GM12878 (cell line): ENCODE measurements at regions not wholly inside any gene's neighbourhood (a gene's known extent, or its start where the extent isn't known, plus 50 kb on each side); places are given as distances from the start of the nearest gene placed in this dataset.

Experiments
- ATAC-seq: fragments of 200-7000 bp; cut with Tn5 transposase; 3 replicates; pipeline ENCODE4 v1.9.1; 2020; ENCODE audit warnings: mild to moderate bottlenecking, moderate library complexity
- BruUV-seq: library from RNA; stranded (reverse); fragments of 400-500 nt; replicated peaks from 2 replicates; lab custom pipeline; 2021; lab: Mats Ljungman, UMichigan
- CTCF ChIA-PET: fragments of 300-600 bp; sonication (Branson Sonifier 250); formaldehyde crosslinking; extraction: SDS; loops from one replicate; lab custom pipeline; 2021; ENCODE audit warnings: inconsistent platforms; lab: Yijun Ruan, JAX
- POLR2A ChIA-PET: fragments of 350-600 bp; formaldehyde crosslinking; extraction: SDS; loops from one replicate; lab custom pipeline; 2021; ENCODE audit warnings: inconsistent platforms; lab: Charles Lee
- RAD21 ChIA-PET: fragments of 300-600 bp; sonication (Branson Sonifier 250); formaldehyde crosslinking; loops from one replicate; lab custom pipeline; 2023; ENCODE audit warnings: antibody characterized with exemption; ENCODE audit not compliant: unreplicated experiment; lab: Charles Lee
- SMC1A ChIA-PET: fragments of 300-600 bp; sonication (Branson Sonifier 250); formaldehyde crosslinking; loops from one replicate; lab custom pipeline; 2023; ENCODE audit not compliant: unreplicated experiment, uncharacterized antibody; lab: Charles Lee
- DNase-seq: peaks from one replicate; pipeline ENCODE4 v3.0.0-alpha.2; 2011; ENCODE audit warnings: low read depth, low spot score
- FAIRE-seq: peaks from 3 replicates; lab custom pipeline; 2011; peaks lifted over from hg19 to GRCh38; lab: Jason Lieb, UNC
- H2AFZ ChIP-seq: 2 replicates; pipeline ENCODE4 v1.6.0; 2011; ENCODE audit warnings: low read depth, low read length, control low read depth; ENCODE audit not compliant: control insufficient read depth
- H3K27ac ChIP-seq: 2 replicates; pipeline ENCODE4 v1.5.1; 2011; ENCODE audit warnings: control low read depth; ENCODE audit not compliant: control insufficient read depth, insufficient read depth
- H3K27me3 ChIP-seq, 2 experiments: replicated peaks in 1 of 2; 2 replicates each; pipeline versions ENCODE4 v1.6.0 to v1.6.1; 2011; ENCODE audit warnings: low read length in 1 of 2; ENCODE audit not compliant: control insufficient read depth in 2 of 2, insufficient read depth in 2 of 2
- H3K36me3 ChIP-seq, 2 experiments: 2 replicates each; pipeline ENCODE4 v1.5.1; 2011; ENCODE audit warnings: low read length in 1 of 2; ENCODE audit not compliant: control insufficient read depth in 2 of 2, insufficient read depth in 2 of 2
- H3K4me1 ChIP-seq: 2 replicates; pipeline ENCODE4 v1.6.1; 2011; ENCODE audit warnings: mild to moderate bottlenecking, low read length, moderate library complexity, mixed read lengths; ENCODE audit not compliant: control insufficient read depth, insufficient read depth
- H3K4me2 ChIP-seq: 2 replicates; pipeline ENCODE4 v1.6.0; 2011; ENCODE audit warnings: control low read depth; ENCODE audit not compliant: control insufficient read depth, insufficient read depth
- H3K4me3 ChIP-seq: fragments of 200-600 bp; sonication (generic); 2 replicates; pipeline ENCODE4 v1.5.1; 2016
- H3K79me2 ChIP-seq: 2 replicates; pipeline ENCODE4 v1.6.0; 2011; ENCODE audit warnings: low read length; ENCODE audit not compliant: control insufficient read depth, insufficient read depth
- H3K9ac ChIP-seq: 2 replicates; pipeline ENCODE4 v1.8.0; 2011; ENCODE audit warnings: low read length, control low read depth, mixed read lengths; ENCODE audit not compliant: control insufficient read depth, insufficient read depth
- H3K9me3 ChIP-seq: replicated peaks from 3 replicates; pipeline ENCODE4 v1.5.1; 2011; ENCODE audit warnings: mild to moderate bottlenecking, low read length; ENCODE audit not compliant: control insufficient read depth, insufficient read depth
- H4K20me1 ChIP-seq: 2 replicates; pipeline ENCODE4 v1.6.0; 2011; ENCODE audit not compliant: control insufficient read depth, insufficient read depth
- ATF7 ChIP-seq: fragments of 450-650 bp; IDR thresholded peaks from 2 replicates; pipeline ENCODE4 v1.6.1; 2016; ENCODE audit warnings: low read depth, mild to moderate bottlenecking
- BMI1 ChIP-seq: fragments of 450-650 bp; IDR thresholded peaks from 2 replicates; pipeline ENCODE4 v1.6.1; 2016; ENCODE audit warnings: mild to moderate bottlenecking, moderate library complexity, borderline replicate concordance
- BRCA1 ChIP-seq: IDR thresholded peaks from 2 replicates; pipeline ENCODE4 v1.6.1; 2011; ENCODE audit warnings: low read depth, low read length, improper control_type of control experiment
- CEBPB ChIP-seq, 2 experiments: fragments of 150-350 bp in 1 of 2; IDR thresholded peaks; 2 replicates each; pipeline ENCODE4 v1.6.1; 2012 to 2014; ENCODE audit warnings: low read depth in 2 of 2, low read length in 2 of 2, borderline replicate concordance in 1 of 2, inconsistent platforms in 1 of 2
- HCFC1 ChIP-seq: fragments of 150-350 bp; IDR thresholded peaks from 2 replicates; pipeline ENCODE4 v1.6.1; 2014; ENCODE audit warnings: low read length
- IKZF1 ChIP-seq: fragments of 450-650 bp; conservative IDR thresholded peaks from 2 replicates; pipeline ENCODE4 v1.6.1; 2017; ENCODE audit warnings: antibody characterized with exemption, mild to moderate bottlenecking
- JUNB ChIP-seq: IDR thresholded peaks from 2 replicates; pipeline ENCODE4 v1.6.1; 2016; ENCODE audit warnings: antibody characterized with exemption, mild to moderate bottlenecking
- MTA3 ChIP-seq: IDR thresholded peaks from 2 replicates; pipeline ENCODE4 v1.6.1; 2012; ENCODE audit warnings: low read length, inconsistent platforms, borderline replicate concordance
- MYC ChIP-seq: IDR thresholded peaks from 2 replicates; pipeline ENCODE4 v1.6.1; 2011; ENCODE audit warnings: mild to moderate bottlenecking, low read length, moderate library complexity, inconsistent platforms; ENCODE audit not compliant: insufficient read depth, insufficient replicate concordance, insufficient read length, severe bottlenecking
- NFYA ChIP-seq: IDR thresholded peaks from 2 replicates; pipeline ENCODE4 v1.6.1; 2011; ENCODE audit warnings: low read depth, mild to moderate bottlenecking, low read length, improper control_type of control experiment, borderline replicate concordance
- PKNOX1 ChIP-seq: fragments of 450-650 bp; IDR thresholded peaks from 2 replicates; pipeline ENCODE4 v1.6.1; 2016; ENCODE audit warnings: mild to moderate bottlenecking
- WGBS: methylation state at CpG from one replicate; pipeline ENCODE4 v1.1.6; 2016; ENCODE audit warnings: low lambda C conversion rate; ENCODE audit not compliant: insufficient replicate concordance, insufficient coverage; ENCODE audit errors: missing lambda C conversion rate; 5-methylcytosine and 5-hydroxymethylcytosine counted together
- in situ Hi-C: fragments of 300-500 bp; cut with MboI; formaldehyde crosslinking; loops from 9 replicates; pipeline ENCODE4 v1.14.3; 2018; ENCODE audit warnings: mixed read lengths
- intact Hi-C: fragments of 100-400 bp; cut with micrococcal nuclease; formaldehyde crosslinking; loops from one replicate; pipeline ENCODE4 v1.14.2; 2022; ENCODE audit not compliant: unreplicated experiment
- TF ChIP-seq, protein P1 (sequence below): IDR thresholded peaks from 2 replicates; pipeline ENCODE4 v1.6.1; 2011; ENCODE audit warnings: borderline replicate concordance, low read depth, mild to moderate bottlenecking, moderate library complexity, mixed read lengths, low read length; ENCODE audit not compliant: insufficient read depth; ENCODE audit errors: extremely low read length
- TF ChIP-seq, protein P2 (sequence below): IDR thresholded peaks from 2 replicates; pipeline ENCODE4 v1.6.1; 2012; ENCODE audit warnings: low read length, inconsistent platforms
- TF ChIP-seq, protein P3 (sequence below): IDR thresholded peaks from 2 replicates; pipeline ENCODE4 v1.6.1; 2011; ENCODE audit warnings: mild to moderate bottlenecking, low read depth, low read length, moderate library complexity; ENCODE audit not compliant: insufficient replicate concordance
- TF ChIP-seq, protein P4 (sequence below): fragments of 450-650 bp; IDR thresholded peaks from 2 replicates; pipeline ENCODE4 v1.6.1; 2018; ENCODE audit warnings: borderline replicate concordance, mild to moderate bottlenecking; ENCODE audit not compliant: partially characterized antibody

GRCh38 chr11:92409355-92409754, 184.7 kb downstream of the FAT3 start (continued):
- TF ChIP-seq BRCA1: no peak
- TF ChIP-seq, all 136 proteins: peak for 0

- intact Hi-C loops (no loop called here), in situ Hi-C loops (no loop called here)
- WGBS: 93% methylated on average over 3 of the region's 3 CpGs
- H4K20me1 ChIP-seq: no peaks in the 10 kb centered on the region
- no peaks in the 10 kb centered on the region for H3K27me3 ChIP-seq
- ATAC-seq: no peak
- ChIA-PET CTCF (no interaction called here), RAD21 (no interaction called here), SMC1A (interaction anchor here (1.1 kb wide), 1 partner anchor 11 kb away, joined by 4 read pairs; no protein-coding TSS in a partner anchor), POLR2A (no interaction called here)
- H3K9ac ChIP-seq: no peak overlapping the region
- no peak overlapping the region for H3K4me2 ChIP-seq
- no peaks in the 10 kb centered on the region for H3K79me2 ChIP-seq
- no peaks in the 10 kb centered on the region for H3K9me3 ChIP-seq
- H3K27ac ChIP-seq: no peak overlapping the region
- no TSS peak for BruUV-seq
- no peak for DNase-seq
- no peak overlapping the region for H3K4me3 ChIP-seq
- H2AFZ ChIP-seq: no peak overlapping the region
- FAIRE-seq: no peak
- no peaks in the 10 kb centered on the region for H3K4me1 ChIP-seq
- H3K36me3 ChIP-seq: no peaks in the 10 kb centered on the region
- TF ChIP-seq BRCA1 (no peak), IKZF1 (no peak), CEBPB (IDR thresholded peaks at IDR 0.05; ENCODE audit: borderline replicate concordance in 1 of 2, low read depth in 2 of 2, low read length in 2 of 2) (no peak), MTA3 (no peak), HCFC1 (no peak), NFYA (no peak), JUNB (no peak), MYC (no peak), PKNOX1 (no peak), ATF7 (no peak), BMI1 (no peak)
- TF ChIP-seq, protein P1, sequence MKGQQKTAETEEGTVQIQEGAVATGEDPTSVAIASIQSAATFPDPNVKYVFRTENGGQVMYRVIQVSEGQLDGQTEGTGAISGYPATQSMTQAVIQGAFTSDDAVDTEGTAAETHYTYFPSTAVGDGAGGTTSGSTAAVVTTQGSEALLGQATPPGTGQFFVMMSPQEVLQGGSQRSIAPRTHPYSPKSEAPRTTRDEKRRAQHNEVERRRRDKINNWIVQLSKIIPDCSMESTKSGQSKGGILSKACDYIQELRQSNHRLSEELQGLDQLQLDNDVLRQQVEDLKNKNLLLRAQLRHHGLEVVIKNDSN: no peak
- TF ChIP-seq, protein P2, sequence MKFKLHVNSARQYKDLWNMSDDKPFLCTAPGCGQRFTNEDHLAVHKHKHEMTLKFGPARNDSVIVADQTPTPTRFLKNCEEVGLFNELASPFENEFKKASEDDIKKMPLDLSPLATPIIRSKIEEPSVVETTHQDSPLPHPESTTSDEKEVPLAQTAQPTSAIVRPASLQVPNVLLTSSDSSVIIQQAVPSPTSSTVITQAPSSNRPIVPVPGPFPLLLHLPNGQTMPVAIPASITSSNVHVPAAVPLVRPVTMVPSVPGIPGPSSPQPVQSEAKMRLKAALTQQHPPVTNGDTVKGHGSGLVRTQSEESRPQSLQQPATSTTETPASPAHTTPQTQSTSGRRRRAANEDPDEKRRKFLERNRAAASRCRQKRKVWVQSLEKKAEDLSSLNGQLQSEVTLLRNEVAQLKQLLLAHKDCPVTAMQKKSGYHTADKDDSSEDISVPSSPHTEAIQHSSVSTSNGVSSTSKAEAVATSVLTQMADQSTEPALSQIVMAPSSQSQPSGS: no peak
- TF ChIP-seq, protein P3, sequence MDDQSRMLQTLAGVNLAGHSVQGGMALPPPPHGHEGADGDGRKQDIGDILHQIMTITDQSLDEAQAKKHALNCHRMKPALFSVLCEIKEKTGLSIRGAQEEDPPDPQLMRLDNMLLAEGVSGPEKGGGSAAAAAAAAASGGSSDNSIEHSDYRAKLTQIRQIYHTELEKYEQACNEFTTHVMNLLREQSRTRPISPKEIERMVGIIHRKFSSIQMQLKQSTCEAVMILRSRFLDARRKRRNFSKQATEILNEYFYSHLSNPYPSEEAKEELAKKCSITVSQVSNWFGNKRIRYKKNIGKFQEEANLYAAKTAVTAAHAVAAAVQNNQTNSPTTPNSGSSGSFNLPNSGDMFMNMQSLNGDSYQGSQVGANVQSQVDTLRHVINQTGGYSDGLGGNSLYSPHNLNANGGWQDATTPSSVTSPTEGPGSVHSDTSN: no peak
- TF ChIP-seq, protein P4, sequence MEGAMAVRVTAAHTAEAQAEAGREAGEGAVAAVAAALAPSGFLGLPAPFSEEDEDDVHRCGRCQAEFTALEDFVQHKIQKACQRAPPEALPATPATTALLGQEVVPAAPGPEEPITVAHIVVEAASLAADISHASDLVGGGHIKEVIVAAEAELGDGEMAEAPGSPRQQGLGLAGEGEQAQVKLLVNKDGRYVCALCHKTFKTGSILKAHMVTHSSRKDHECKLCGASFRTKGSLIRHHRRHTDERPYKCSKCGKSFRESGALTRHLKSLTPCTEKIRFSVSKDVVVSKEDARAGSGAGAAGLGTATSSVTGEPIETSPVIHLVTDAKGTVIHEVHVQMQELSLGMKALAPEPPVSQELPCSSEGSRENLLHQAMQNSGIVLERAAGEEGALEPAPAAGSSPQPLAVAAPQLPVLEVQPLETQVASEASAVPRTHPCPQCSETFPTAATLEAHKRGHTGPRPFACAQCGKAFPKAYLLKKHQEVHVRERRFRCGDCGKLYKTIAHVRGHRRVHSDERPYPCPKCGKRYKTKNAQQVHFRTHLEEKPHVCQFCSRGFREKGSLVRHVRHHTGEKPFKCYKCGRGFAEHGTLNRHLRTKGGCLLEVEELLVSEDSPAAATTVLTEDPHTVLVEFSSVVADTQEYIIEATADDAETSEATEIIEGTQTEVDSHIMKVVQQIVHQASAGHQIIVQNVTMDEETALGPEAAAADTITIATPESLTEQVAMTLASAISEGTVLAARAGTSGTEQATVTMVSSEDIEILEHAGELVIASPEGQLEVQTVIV: no peak
These were observed 185.3 kb downstream of the FAT3 start for GRCh38 chr11:92409956-92410355.
